ENCODE measurements at regions not wholly inside any gene's neighbourhood (a gene's known extent, or its start where the extent isn't known, plus 50 kb on each side); places are given as distances from the start of the nearest gene placed in this dataset.

DNA sequence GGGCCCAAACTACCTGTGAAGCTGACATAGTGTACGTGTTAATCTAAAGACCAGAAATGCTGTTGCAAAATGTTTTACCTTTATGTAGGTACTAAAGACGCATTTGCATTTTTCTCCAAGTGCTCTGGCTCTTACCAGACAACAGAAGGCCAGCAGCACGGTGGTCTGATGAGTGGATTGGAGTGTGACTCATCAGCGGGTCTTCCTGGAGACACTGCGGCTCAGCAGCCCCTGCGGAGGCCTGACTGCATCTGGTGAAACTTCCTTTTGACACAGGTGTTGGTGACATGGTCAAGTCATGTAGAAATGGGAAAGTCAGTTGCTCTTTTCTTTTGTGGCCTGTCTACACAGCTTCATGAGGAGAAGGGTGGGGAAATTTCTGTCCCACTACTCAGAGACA lies 723.6 kb downstream of the INHBA start:
- Histone ChIP-seq H3K4me1 (no peaks in the 10 kb centered on the region), H3K4me3 (no peak overlapping the region), H3K36me3 (no peaks in the 10 kb centered on the region), H3K27ac (no peak overlapping the region), H3K27me3 (ENCODE audit: low read depth) (no peaks in the 10 kb centered on the region), H3K9me3 (no peaks in the 10 kb centered on the region)
- TF ChIP-seq CTCF (IDR thresholded peaks at IDR 0.05) = no peak
- intact Hi-C loops (cut with DNase I) = no loop called here
- no peak for ATAC-seq
- DNase-seq = no peak

DNA sequence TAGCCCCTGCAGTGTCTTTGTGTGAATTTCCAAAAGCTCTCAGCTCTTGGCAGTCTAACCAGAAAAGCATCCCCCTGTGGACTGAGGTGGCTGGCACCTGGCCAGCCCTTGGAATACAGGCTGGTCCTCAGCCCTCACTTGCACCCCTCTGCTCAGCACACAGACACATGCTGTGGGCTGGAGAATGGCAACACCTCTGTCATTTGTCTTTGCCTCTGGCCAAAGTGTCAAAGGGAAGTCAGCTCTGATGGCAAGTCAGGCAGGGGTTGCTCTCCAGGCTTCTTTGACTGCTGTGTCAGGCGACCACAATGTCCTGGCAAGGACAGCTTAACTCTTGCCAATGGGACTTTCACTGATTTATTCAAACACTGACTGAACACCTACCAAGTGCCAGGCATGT lies 724.8 kb downstream of the INHBA start:
- H3K27me3 ChIP-seq (ENCODE audit: low read depth) = no peaks in the 10 kb centered on the region
- no peak for ATAC-seq
- H3K27ac ChIP-seq = no peak overlapping the region
- H3K4me3 ChIP-seq = no peak overlapping the region
- intact Hi-C loops (cut with DNase I) = no loop called here
- TF ChIP-seq CTCF (IDR thresholded peaks at IDR 0.05) = no peak
- DNase-seq = no peak
- H3K9me3 ChIP-seq = no peaks in the 10 kb centered on the region
- H3K36me3 ChIP-seq = no peaks in the 10 kb centered on the region
- H3K4me1 ChIP-seq = no peaks in the 10 kb centered on the region

GRCh38 chr7:40977533-40977932 lies 725.4 kb downstream of the INHBA start:
- Histone ChIP-seq H3K27me3 (ENCODE audit: low read depth) (no peaks in the 10 kb centered on the region), H3K4me3 (no peak overlapping the region), H3K4me1 (no peaks in the 10 kb centered on the region), H3K9me3 (no peaks in the 10 kb centered on the region), H3K36me3 (no peaks in the 10 kb centered on the region), H3K27ac (no peak overlapping the region)
- DNase-seq = no peak
- no peak for TF ChIP-seq CTCF (IDR thresholded peaks at IDR 0.05)
- intact Hi-C loops (cut with DNase I) = no loop called here
- no peak for ATAC-seq

GRCh38 chr7:40972426-40972825 lies 730.5 kb downstream of the INHBA start:
- DNase-seq = no peak
- ATAC-seq = no peak

GRCh38 chr7:40969641-40970040 lies 733.2 kb downstream of the INHBA start:
- intact Hi-C loops (cut with DNase I) = no loop called here
- DNase-seq (no peak), ATAC-seq (no peak)
- Histone ChIP-seq H3K27me3 (ENCODE audit: low read depth) (no peaks in the 10 kb centered on the region), H3K4me3 (no peak overlapping the region), H3K4me1 (no peaks in the 10 kb centered on the region), H3K36me3 (no peaks in the 10 kb centered on the region), H3K27ac (no peak overlapping the region), H3K9me3 (no peaks in the 10 kb centered on the region)
- no peak for TF ChIP-seq CTCF (IDR thresholded peaks at IDR 0.05)

More at GRCh38 chr7:40972426-40972825, 730.5 kb downstream of the INHBA start:
- Histone ChIP-seq H3K9me3 (no peaks in the 10 kb centered on the region), H3K27ac (no peak overlapping the region), H3K4me3 (no peak overlapping the region), H3K27me3 (ENCODE audit: low read depth) (no peaks in the 10 kb centered on the region), H3K4me1 (no peaks in the 10 kb centered on the region), H3K36me3 (no peaks in the 10 kb centered on the region)
- no peak for TF ChIP-seq CTCF (IDR thresholded peaks at IDR 0.05)
- intact Hi-C loops (cut with DNase I) = no loop called here

GRCh38 chr7:40966693-40967092 lies 736.2 kb downstream of the INHBA start:
- Histone ChIP-seq H3K4me3 (no peak overlapping the region), H3K36me3 (no peaks in the 10 kb centered on the region), H3K27ac (no peak overlapping the region), H3K4me1 (no peaks in the 10 kb centered on the region), H3K9me3 (no peaks in the 10 kb centered on the region), H3K27me3 (ENCODE audit: low read depth) (no peaks in the 10 kb centered on the region)
- no peak for TF ChIP-seq CTCF (IDR thresholded peaks at IDR 0.05)
- ATAC-seq (no peak), DNase-seq (no peak)
- intact Hi-C loops (cut with DNase I) = no loop called here
